HG02678 (cell line): ENCODE measurements at regions not wholly inside any gene's neighbourhood (a gene's known extent, or its start where the extent isn't known, plus 50 kb on each side); places are given as distances from the start of the nearest gene placed in this dataset.

ENCODE experiments used
- ATAC-seq: cut with Tn5 transposase; IDR thresholded peaks from one replicate; pipeline ENCODE4 v1.9.1; 2021; ENCODE audit warnings: mild to moderate bottlenecking, moderate library complexity; ENCODE audit not compliant: unreplicated experiment

DNA sequence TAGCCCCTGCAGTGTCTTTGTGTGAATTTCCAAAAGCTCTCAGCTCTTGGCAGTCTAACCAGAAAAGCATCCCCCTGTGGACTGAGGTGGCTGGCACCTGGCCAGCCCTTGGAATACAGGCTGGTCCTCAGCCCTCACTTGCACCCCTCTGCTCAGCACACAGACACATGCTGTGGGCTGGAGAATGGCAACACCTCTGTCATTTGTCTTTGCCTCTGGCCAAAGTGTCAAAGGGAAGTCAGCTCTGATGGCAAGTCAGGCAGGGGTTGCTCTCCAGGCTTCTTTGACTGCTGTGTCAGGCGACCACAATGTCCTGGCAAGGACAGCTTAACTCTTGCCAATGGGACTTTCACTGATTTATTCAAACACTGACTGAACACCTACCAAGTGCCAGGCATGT is 724.8 kb downstream of the INHBA start:
- ATAC-seq = no peak

GRCh38 chr7:40977533-40977932 is 725.4 kb downstream of the INHBA start:
- no peak for ATAC-seq

DNA sequence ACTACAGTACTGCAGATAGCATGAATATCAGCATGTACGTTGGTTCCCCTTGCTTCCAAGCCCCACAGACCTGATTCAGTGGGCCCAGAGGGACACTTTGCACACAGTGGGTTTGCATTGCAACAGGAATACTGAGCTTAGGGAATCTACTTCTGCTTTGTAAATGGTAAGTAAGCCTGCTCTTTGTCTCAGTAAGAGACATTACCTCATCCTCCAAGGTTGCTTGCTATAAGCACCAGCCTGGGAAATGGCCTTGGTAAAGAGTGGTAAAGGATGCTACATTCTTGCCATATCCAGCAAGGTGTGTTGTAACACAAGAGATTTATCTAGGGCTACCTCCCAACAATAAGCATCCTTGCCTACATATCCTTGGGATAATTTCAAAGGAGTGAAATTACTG is 730.5 kb downstream of the INHBA start:
- no peak for ATAC-seq

GRCh38 chr7:40969641-40970040 is 733.2 kb downstream of the INHBA start:
- ATAC-seq = no peak

GRCh38 chr7:40966693-40967092 is 736.2 kb downstream of the INHBA start:
- no peak for ATAC-seq

- ATAC-seq = peak; percentile 67
Observed at GRCh38 chr7:40965774-40966173, 737.1 kb downstream of the INHBA start.

DNA sequence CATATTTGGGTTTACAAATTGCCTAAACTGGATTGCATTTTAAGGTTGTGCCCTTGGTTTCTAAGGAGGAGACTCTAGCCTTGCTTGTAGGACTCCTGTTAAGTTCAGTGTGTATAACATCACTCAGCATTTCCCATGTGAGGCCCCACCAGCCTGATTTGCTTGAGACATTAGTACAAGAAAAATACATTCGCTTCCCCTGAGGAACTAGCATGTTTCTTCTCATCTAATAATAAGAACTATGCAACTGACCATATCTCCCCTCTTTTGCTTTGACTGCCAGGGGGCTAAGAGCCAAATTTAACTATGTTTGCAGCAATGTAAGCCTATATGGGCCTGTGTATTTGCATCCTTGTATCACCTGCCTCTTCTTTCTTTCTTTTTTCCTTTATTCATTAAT is 737.9 kb downstream of the INHBA start:
- no peak for ATAC-seq

DNA sequence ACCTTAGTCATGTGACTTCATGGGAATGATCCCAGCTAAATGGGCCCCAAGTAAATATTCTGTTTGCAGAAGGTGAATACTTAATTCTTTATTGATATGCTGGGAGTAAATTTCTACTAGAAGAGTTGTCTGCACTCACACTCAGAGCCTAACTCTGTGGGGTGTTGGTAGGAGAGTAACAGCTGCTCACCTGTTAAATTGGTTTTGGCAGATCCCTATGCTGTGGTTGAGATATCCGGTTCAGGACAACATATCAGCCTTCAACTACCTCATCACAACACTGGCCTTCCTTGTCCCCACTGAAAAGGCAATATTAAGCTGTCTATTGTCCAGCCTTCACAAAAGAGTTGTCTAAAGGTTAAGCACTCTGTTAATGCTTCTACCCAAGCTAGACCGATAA is 738.3 kb downstream of the INHBA start:
- no peak for ATAC-seq

DNA sequence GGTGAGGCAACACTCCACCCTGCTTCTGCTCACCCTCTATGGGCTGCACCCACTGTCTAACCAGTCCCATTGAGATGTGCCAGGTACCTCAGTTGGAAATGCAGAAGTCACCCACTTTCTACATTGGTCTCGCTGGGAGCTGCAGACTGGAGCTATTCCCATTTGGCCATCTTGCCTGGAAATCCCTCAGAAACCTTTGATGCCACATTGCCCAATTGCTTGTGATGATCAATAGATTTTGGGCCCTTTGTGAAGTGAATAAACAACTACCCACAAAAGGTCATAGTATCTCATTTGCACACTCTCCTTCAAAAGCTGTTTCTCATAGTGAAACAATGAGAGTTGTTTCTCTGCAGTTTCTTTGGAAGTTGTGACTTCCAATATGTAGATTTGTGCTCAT is 742.9 kb downstream of the INHBA start:
- ATAC-seq = no peak

- no peak for ATAC-seq
Observed at GRCh38 chr7:40948239-40948638, 754.7 kb downstream of the INHBA start.

GRCh38 chr7:40947566-40947965 is 755.3 kb downstream of the INHBA start:
- ATAC-seq = no peak

GRCh38 chr7:40946549-40946948 is 756.3 kb downstream of the INHBA start:
- ATAC-seq = no peak

DNA sequence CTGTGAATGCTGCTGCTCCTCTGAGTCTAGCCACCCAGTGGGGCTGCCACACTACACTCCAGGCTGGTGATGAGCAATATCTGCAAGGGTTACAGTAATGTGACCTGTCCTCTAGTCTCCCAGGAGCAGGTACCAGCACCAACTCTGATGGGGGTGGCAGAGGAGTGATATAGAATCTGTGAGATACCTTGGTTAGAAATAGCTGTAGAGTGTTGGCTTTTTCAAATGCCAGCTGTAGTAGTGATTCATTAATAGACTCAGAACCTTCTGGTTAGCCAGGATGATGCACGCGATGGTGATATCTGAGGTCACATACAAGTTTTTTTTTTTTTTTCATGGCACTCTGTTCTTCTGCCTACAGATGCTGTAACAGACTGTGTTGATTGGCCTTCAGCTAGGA is 757.1 kb downstream of the INHBA start:
- ATAC-seq = no peak

DNA sequence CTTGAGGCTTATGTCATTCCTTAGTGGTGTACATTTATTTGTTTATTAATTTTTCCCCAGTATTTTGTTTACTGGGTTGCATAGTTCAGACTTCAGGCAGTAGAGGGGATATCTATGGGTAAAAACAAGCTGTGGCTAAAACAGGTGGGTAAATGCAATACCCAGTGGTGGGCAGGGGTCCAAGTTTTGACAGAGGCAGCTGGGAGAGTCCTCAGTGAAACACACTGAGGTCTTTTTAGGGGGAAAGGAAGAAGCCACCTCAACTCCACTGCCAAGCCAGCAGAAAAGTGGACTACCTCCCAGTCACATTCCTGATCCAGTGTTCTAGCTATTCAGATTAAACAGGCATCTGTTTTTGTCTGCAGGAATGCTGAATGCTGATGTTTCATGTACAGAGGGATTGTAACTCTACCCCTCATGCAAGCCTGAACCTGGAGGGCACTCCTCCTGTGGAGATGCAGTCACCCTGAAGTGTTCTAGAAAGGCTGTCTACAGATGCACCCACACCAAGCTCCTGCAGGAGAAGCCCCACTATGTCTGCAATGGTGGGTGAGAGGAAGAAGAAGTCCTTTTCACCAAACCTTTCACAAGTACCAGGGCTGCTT is 757.8 kb downstream of the INHBA start:
- no peak for ATAC-seq

- no peak for ATAC-seq
Observed at GRCh38 chr7:40937879-40938278, 765.0 kb downstream of the INHBA start.

- no peak for ATAC-seq
Observed at GRCh38 chr7:40935435-40935834, 767.5 kb downstream of the INHBA start.

- ATAC-seq = no peak
Observed at GRCh38 chr7:40923626-40924025, 779.3 kb downstream of the INHBA start.

GRCh38 chr7:40922316-40922670 is 780.6 kb downstream of the INHBA start:
- no peak for ATAC-seq

DNA sequence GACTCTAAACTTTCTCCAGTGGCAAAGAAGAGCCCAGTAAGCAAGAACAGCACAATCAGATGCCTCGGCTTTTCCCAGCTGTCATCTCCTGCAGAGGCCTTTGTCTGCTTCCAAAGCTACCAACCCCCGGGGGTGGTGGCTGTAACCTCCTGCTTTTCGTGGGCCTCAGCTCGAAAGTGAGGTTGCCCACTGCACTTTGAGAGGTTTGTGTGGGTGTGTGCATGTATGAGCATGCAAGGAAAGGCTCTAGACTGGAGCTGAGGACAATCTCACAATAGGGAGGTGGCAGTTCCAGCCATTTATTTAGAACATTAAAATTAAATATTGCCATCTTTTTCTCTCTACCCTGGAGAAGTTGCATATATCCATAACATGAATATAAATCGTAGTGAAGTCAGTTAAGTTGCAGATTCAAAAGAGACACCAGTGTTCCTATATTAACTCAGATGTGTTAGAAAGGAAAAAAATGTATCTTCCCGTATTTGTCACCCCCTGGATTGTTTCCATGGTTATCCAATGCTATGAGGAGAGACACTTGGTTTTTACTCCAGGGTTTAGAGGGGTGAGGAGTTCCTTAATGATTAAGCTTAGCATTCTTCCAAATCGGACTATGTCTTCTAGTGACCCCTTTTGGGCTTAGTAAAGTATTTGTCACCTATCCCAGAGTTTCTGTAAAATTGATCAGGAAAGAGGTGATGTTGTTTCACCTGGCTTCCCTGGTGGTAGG is 781.1 kb downstream of the INHBA start:
- ATAC-seq = no peak

- no peak for ATAC-seq
Observed at GRCh38 chr7:40918701-40919271, 784.0 kb downstream of the SUGCT start.

DNA sequence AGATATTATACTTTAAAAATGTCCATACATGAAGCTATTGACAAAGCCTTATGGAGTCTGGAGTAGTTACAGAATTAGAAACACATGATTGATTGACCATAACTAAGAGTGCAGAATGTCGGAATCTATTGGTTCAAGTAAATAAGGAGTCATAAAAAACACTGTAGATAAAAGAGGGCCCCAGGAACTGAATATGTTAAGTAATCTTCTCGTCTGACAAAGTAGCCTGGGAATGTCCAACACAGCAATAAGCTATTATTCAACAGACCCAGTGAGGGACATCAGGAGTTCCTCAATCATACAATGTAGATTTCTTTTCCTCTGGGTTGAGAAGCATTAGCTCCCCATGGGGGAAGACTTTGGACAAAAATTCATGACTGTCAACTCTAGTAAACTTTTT is 782.0 kb downstream of the SUGCT start:
- ATAC-seq = no peak

GRCh38 chr7:40915071-40915470 is 780.3 kb downstream of the SUGCT start:
- no peak for ATAC-seq
